AG08396 (cell line): ENCODE measurements at regions not wholly inside any gene's neighbourhood (a gene's known extent, or its start where the extent isn't known, plus 50 kb on each side); places are given as distances from the start of the nearest gene placed in this dataset.
A peak's percentile ranks its signal among the peaks of the same experiment; 100 is the strongest.

Source experiments
- DNase-seq: peaks from one replicate; pipeline ENCODE4 v3.0.0; 2012; ENCODE audit warnings: low spot score, mixed read lengths

DNA sequence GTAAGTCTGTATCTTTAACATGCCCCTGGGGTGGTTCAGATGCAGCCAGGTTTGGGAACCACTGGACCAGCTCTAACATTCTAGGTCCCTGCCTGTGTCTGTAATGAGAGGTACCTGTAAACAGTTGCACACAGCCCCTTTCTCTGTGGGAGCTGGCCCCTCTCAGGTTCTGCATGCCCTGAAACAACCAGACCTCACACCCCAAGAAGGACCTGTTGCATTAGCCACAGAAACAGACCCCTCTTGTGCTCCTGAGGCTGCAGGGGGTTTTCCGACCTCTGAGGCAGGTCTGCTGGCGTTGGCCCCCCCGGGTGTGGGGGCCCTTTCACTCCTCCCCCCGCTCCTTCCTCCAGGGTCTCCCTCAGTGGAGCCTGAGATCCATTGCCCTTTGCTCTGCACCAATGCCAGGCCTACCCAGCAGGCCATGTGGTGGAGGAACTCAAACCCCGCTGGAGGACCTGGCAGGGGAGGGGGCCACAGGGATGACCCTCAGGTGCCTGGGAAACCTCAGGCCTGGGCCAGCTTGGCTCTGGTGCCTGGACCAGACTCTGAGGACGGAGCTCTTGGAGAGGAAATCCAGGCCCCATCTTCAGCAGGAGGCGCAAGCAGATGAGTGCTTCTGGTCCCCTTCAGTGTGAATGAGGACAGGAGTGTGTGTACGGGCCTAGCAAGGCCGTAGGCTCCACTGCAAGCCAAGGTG lies 61.4 kb upstream of the PJA1 start:
- no peak for DNase-seq

DNA sequence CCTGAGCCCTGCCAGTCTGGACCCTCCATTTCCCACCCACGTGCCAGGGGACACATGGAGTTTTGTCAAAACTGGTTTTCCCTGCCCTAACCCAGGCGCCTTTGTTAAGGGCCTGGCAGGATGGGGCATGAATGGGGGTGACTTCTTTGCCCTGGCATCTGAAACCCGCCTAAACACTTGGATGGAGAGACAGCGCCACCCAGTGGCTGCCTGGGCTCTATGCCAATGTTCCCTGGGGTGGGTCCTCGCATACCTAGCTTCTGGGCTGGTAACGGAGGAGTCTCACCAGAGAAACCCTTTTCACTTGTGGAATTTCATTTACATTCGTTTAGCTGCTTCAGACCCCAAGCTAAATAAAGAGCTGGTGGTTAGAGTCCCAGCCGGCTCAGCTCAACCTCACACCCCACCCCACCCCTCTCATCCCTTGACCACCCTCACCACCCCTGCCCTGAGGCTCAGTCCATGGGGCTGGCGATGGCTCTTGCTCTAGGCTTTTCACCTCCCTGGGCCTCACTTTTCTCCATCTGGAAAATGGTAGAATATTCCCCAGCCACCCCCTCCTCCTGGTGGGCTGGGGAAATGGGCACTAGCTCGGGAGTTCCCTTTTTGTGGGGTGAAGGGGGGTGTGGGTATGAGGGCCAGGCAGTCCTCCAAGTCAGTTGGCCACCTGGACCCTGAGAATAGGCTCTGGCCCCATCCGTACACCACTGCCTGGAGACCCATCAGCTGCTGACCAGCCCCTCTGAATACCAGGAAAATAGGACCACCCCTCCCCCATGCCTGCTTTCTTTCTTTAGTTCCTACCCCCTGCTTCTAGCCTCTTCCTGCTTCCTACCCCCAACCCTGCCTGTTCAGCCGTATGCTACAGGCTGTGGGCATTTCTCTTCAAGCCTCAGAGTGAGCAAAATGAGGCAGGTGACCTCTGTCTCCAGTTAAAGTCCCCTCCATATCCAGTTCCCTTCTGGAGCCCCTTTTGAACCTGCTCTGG lies 57.1 kb upstream of the PJA1 start:
- peak; percentile 82 for DNase-seq

GRCh38 chrX:69221239-69222102 lies 56.2 kb upstream of the PJA1 start:
- no peak for DNase-seq

GRCh38 chrX:69218407-69218997 lies 53.2 kb upstream of the PJA1 start:
- no peak for DNase-seq

GRCh38 chrX:69216911-69217310 lies 51.7 kb upstream of the PJA1 start:
- DNase-seq, result no peak

GRCh38 chrX:69216446-69216845 lies 51.2 kb upstream of the PJA1 start:
- no peak for DNase-seq

DNA sequence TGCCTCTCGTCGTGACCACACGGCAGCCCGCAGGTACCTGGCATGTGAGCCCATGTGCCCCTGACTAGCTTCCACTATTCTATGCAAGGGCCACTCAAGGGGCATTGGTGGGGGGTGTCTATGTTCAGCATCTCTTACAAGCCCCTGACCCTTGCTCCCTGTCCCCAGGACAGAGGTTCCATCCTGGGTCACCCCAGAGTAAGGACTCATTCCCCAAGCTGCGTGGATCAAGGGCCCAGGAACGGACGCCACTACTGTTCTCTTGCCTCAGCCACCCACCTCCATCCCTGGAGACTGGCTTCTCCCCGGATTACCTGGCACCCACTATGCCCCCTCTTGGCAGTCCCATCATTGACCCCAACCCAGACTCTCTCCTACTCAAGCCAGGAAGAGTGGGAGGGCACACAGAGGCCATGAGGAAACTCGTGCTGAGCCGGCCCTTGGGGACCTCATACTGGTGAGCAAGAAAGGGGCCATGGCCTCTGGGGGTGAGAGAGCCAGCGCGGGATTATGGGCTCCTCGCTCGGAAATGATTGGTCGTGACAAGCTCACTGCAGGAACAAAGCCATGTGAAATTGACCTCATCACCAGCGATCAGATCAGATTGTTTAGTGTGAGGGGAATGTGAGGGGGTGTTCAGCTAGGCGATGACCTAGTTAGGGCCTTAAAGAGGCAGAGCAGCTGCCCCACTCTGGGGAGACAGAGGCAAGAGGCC lies 50.1 kb upstream of the PJA1 start:
- DNase-seq, result no peak
